Hypothalamus (tissue), 51 donors: ENCODE measurements at regions not wholly inside any gene's neighbourhood (a gene's known extent, or its start where the extent isn't known, plus 50 kb on each side); places are given as distances from the start of the nearest gene placed in this dataset.
"Not testable (repeated sequence)": the region's sequence is repeated elsewhere in the genome, so short reads cannot be mapped to it uniquely, and the experiment has no call there.

ENCODE experiments used
- DNase-seq, 51 donors: peaks; one replicate each; lab custom pipeline; 2025; lab: John Stamatoyannopoulos, UW

DNA sequence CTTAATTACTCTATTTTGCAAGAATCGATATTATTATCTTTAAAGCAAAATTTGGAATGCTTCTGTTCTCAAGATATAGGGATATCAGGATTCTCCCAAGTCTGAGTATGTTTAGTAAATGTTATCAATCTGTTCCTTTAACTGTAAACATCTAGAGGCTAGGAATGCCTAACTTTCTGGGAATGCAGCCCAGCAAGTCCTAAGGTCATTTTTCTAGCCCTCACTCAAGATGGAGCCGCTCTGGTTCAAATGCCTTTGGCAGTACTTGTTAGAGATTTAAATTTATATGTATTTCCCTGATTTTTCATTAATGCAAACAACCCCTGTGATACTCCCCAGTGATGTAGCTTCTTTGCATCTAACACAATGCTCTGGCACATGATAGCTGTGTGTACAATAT lies 623.8 kb upstream of the LCORL start:
- no peak for DNase-seq

DNA sequence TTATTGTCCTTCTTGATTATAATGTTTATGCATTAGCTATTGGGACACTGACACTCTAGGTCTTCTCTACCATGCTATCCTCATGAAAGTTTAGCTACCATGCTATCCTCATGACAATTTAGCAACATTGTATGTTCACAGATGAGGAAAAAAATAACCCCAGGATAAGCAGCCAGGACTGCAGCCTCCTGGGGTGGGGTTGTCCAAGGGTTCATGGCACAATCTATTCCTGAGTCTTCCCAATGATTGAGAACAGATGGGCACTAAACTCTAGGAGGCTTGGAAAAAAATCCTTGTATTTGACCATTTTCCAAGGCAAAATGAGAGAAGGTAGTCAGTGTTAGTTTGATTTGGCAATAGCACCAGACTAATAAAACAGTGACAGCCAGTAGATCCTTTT lies 619.8 kb upstream of the LCORL start:
- DNase-seq = no peak

GRCh38 chr4:18638031-18638430 lies 616.5 kb upstream of the LCORL start:
- no peak for DNase-seq

DNA sequence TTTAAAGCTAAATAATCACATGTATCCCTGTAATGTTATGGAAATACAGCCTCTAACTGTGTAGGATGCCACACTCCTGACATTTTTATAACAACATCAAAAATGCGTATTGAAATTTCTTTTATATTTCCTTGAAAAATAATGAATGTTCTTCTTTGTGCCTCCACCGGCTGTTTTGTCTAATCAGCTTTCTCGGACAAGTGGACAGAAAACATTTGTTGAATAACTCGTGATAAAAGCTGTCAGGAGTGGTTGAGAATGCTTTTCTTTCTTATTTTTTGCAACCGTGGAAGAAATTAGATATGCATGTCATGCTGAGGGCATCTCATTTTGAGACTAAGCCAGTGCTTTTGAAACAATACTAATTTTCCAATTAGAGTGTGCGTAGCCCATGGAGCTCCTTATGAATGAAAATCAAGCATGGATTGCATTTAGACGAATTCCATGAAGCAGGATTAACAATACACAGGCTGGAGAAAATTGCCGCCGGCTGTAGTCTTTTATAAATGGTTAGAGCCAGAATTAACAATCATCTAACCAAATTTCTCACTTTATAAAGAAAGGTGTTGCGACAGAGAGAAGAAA lies 614.5 kb upstream of the LCORL start:
- no peak for DNase-seq

GRCh38 chr4:18635531-18635930 lies 614.0 kb upstream of the LCORL start:
- DNase-seq = no peak

GRCh38 chr4:18631586-18631985 lies 610.0 kb upstream of the LCORL start:
- no peak for DNase-seq

GRCh38 chr4:18630218-18631110 lies 608.9 kb upstream of the LCORL start:
- no peak for DNase-seq

DNA sequence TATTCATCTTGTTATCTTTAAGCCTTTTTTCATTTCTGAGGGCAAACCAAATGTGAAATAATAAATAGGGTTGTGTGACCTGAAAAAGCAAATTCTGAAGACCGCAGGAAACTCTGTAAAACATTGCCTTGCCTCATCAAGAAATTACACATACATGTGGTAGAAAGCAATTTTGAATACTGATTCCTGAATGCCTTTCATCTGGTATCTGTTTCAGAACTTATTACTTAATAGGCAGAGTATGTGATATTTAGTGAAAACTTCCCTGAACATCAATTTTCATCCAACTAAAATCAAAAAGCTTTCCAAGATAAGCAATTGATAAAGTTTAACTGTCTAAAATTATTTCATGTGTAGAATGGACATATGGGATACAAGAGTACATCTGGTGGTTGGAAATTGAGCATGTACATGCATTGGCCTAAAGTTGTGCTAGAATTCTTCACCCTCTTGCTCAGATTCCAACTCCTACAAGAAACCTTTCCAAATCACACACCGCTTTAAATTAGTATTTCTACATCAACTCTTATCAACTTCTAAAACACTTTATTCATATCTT lies 606.0 kb upstream of the LCORL start:
- no peak for DNase-seq

DNA sequence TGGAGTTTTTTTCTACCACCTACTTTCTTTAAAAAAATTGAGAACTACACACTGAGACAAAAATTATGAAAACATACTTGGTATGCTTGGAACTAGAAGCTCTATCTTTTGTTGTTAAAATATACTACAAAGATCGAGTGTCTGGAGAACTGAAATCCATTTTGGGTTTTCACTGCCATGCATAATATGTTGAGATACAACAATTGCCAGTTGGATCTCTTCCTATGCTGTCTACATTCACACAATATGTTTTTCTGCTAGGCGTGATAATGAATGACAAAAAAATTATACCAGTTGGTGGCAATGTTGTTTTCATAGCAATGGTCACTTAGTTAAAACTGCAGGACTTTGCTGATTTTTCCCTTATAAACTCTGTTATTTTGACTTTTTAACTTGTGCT lies 605.4 kb upstream of the LCORL start:
- DNase-seq = no peak

- no peak for DNase-seq
Observed at GRCh38 chr4:18626366-18626765, 604.8 kb upstream of the LCORL start.

- DNase-seq = no peak
Observed at GRCh38 chr4:18621186-18621585, 599.6 kb upstream of the LCORL start.

GRCh38 chr4:18616720-18617119 lies 595.2 kb upstream of the LCORL start:
- DNase-seq = no peak

- DNase-seq = no peak
Observed at GRCh38 chr4:18611026-18611425, 589.5 kb upstream of the LCORL start.

- no peak for DNase-seq
Observed at GRCh38 chr4:18608908-18609533, 587.5 kb upstream of the LCORL start.

DNA sequence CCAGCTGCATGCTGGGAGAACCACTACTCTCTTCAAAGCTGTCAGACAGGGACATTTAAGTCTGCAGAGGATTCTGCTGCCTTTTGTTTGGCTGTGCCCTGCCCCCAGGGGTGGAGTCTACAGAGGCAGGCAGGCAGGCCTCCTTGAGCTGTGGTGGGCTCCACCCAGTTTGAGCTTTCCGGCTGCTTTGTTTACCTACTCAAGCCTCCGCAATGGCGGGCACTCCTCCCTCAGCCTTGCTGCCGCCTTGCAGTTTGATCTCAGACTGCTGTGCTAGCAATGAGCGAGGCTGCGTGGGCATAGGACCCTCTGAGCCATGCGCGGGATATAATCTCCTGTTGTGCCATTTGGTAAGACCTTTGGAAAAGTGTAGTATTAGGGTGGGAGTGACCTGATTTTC lies 581.1 kb upstream of the LCORL start:
- not testable (repeated sequence) for DNase-seq

- peak in 44 of 51 donors; percentile 1 to 90 (median 44) for DNase-seq
Observed at GRCh38 chr4:18593297-18594002, 571.9 kb upstream of the LCORL start.

- peak in 2 of 51 donors; percentile 1 to 38 for DNase-seq
Observed at GRCh38 chr4:18582841-18583240, 561.3 kb upstream of the LCORL start.

DNA sequence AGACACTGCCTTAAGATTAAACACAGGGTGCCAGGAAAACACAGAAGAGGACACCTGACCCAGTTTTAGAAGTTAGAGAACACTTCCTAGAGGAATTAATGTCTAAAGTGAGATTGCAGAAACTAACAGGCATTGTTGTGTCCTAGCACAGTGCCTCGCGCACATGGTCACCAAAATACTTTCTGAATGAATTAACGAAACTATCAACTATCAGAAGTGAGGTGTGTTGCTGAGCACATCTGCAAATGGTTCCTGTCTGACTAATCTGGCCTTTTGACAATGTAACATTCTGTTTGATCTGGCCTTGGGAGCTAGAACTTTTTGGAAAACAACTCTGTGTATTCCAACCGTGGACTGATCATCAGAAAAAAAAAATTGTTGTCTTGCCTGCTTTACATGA lies 556.8 kb upstream of the LCORL start:
- DNase-seq = no peak

- DNase-seq = no peak
Observed at GRCh38 chr4:18572481-18572880, 550.9 kb upstream of the LCORL start.

- no peak for DNase-seq
Observed at GRCh38 chr4:18571301-18571761, 549.8 kb upstream of the LCORL start.

GRCh38 chr4:18570370-18570769 lies 548.8 kb upstream of the LCORL start:
- no peak for DNase-seq
